Skin epidermis (tissue), 12 donors: ENCODE measurements at regions not wholly inside any gene's neighbourhood (a gene's known extent, or its start where the extent isn't known, plus 50 kb on each side); places are given as distances from the start of the nearest gene placed in this dataset.
"Not testable (repeated sequence)": the region's sequence is repeated elsewhere in the genome, so short reads cannot be mapped to it uniquely, and the experiment has no call there.

Source experiments
- H3K27ac ChIP-seq, 21 experiments: fragments of 200-600 bp; sonication (generic) in 11 of 21; one replicate each; pipeline ENCODE4 v1.5.0; 2020; ENCODE audit warnings: mild to moderate bottlenecking in 3 of 21, inconsistent platforms in 2 of 21, moderate library complexity in 2 of 21
- H3K4me3 ChIP-seq, 7 experiments: fragments of 200-600 bp; sonication (generic) in 2 of 7; one replicate each; pipeline ENCODE4 v1.5.0; 2020; ENCODE audit warnings: inconsistent platforms in 2 of 7, mild to moderate bottlenecking in 2 of 7, moderate library complexity in 1 of 7

- H3K4me3 ChIP-seq = no peak overlapping the region
- H3K27ac ChIP-seq = no peak overlapping the region
Measured at GRCh38 chr12:89844539-89844938, 135.9 kb upstream of the ATP2B1 start.

- H3K4me3 ChIP-seq = no peak overlapping the region
- no peak overlapping the region for H3K27ac ChIP-seq
Measured at GRCh38 chr12:89840162-89840922, 131.7 kb upstream of the ATP2B1 start.

- no peak overlapping the region for H3K4me3 ChIP-seq
- no peak overlapping the region for H3K27ac ChIP-seq
Measured at GRCh38 chr12:89839444-89839843, 130.8 kb upstream of the ATP2B1 start.

- Histone ChIP-seq H3K4me3 (no peak overlapping the region), H3K27ac (no peak overlapping the region)
Measured at GRCh38 chr12:89838833-89839232, 130.2 kb upstream of the ATP2B1 start.

- Histone ChIP-seq H3K27ac (no peak overlapping the region), H3K4me3 (no peak overlapping the region)
Measured at GRCh38 chr12:89836026-89836425, 127.4 kb upstream of the ATP2B1 start.

- no peak overlapping the region for H3K27ac ChIP-seq
Measured at GRCh38 chr12:89834676-89835075, 126.0 kb upstream of the ATP2B1 start.

GRCh38 chr12:89833337-89834252 lies 125.0 kb upstream of the ATP2B1 start:
- Histone ChIP-seq H3K27ac (no peak overlapping the region), H3K4me3 (no peak overlapping the region)

More at GRCh38 chr12:89834676-89835075, 126.0 kb upstream of the ATP2B1 start:
- H3K4me3 ChIP-seq = no peak overlapping the region

- no peak overlapping the region for H3K4me3 ChIP-seq
- no peak overlapping the region for H3K27ac ChIP-seq
Measured at GRCh38 chr12:89832336-89832735, 123.7 kb upstream of the ATP2B1 start.

- Histone ChIP-seq H3K4me3 (no peak overlapping the region), H3K27ac (no peak overlapping the region)
Measured at GRCh38 chr12:89831310-89832095, 122.9 kb upstream of the ATP2B1 start.

- H3K27ac ChIP-seq = no peak overlapping the region
- H3K4me3 ChIP-seq = no peak overlapping the region
Measured at GRCh38 chr12:89829434-89829975, 120.9 kb upstream of the ATP2B1 start.

- Histone ChIP-seq H3K27ac (no peak overlapping the region), H3K4me3 (no peak overlapping the region)
Measured at GRCh38 chr12:89828575-89828974, 119.9 kb upstream of the ATP2B1 start.

- Histone ChIP-seq H3K27ac (no peak overlapping the region), H3K4me3 (no peak overlapping the region)
Measured at GRCh38 chr12:89827592-89827991, 119.0 kb upstream of the ATP2B1 start.

GRCh38 chr12:89826468-89826867 lies 117.8 kb upstream of the ATP2B1 start:
- Histone ChIP-seq H3K4me3 (no peak overlapping the region), H3K27ac (no peak overlapping the region)

- Histone ChIP-seq H3K27ac (no peak overlapping the region), H3K4me3 (no peak overlapping the region)
Measured at GRCh38 chr12:89825591-89826449, 117.2 kb upstream of the ATP2B1 start.

GRCh38 chr12:89824822-89825221 lies 116.2 kb upstream of the ATP2B1 start:
- Histone ChIP-seq H3K4me3 (no peak overlapping the region), H3K27ac (no peak overlapping the region)

- H3K4me3 ChIP-seq, H3K27ac ChIP-seq: not testable (repeated sequence)
Measured at GRCh38 chr12:89822992-89823391, 114.4 kb upstream of the ATP2B1 start.

GRCh38 chr12:89821896-89822295 lies 113.3 kb upstream of the ATP2B1 start:
- H3K4me3 ChIP-seq = no peak overlapping the region
- H3K27ac ChIP-seq = no peak overlapping the region

GRCh38 chr12:89817501-89818226 lies 109.0 kb upstream of the ATP2B1 start:
- Histone ChIP-seq H3K27ac (no peak overlapping the region), H3K4me3 (no peak overlapping the region)
